Hippocampal formation (tissue), 2 donors: ENCODE measurements at regions not wholly inside any gene's neighbourhood (a gene's known extent, or its start where the extent isn't known, plus 50 kb on each side); places are given as distances from the start of the nearest gene placed in this dataset.
A peak's percentile ranks its signal among the peaks of the same experiment; 100 is the strongest.

ENCODE experiments used
- DNase-seq, 2 donors: peaks; one replicate each; lab custom pipeline; 2025; lab: John Stamatoyannopoulos, UW

GRCh38 chr12:28824193-28824846 is 324.8 kb upstream of the FAR2 start:
- no peak for DNase-seq

- DNase-seq, result no peak
These were observed 324.2 kb upstream of the FAR2 start for GRCh38 chr12:28824849-28825248.

- no peak for DNase-seq
These were observed 322.3 kb upstream of the FAR2 start for GRCh38 chr12:28826766-28827165.

- no peak for DNase-seq
These were observed 321.2 kb upstream of the FAR2 start for GRCh38 chr12:28827861-28828260.

- no peak for DNase-seq
These were observed 320.8 kb upstream of the FAR2 start for GRCh38 chr12:28828318-28828717.

- DNase-seq, result no peak
These were observed 318.6 kb upstream of the FAR2 start for GRCh38 chr12:28830491-28830890.

- no peak for DNase-seq
These were observed 304.4 kb upstream of the FAR2 start for GRCh38 chr12:28844718-28845117.

DNA sequence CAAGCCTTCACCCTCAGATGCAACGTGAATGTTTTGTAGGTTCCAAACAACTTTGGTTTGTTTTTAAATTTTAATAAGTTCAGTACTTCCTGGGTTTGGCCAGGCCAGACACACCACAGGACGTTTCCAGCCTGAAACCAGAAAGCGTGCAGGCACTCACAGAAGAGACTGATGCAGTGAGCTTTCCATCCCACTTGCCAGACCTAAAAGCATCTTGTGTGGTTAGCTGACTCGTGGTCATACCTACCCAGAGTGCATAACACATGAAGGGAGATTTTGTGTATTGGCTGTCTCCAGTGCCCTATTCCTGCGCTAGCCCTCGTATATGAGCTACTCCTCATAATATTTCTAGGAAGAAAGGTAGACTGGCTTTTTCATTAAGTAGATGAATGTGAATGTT is 297.3 kb upstream of the FAR2 start:
- DNase-seq, result no peak

DNA sequence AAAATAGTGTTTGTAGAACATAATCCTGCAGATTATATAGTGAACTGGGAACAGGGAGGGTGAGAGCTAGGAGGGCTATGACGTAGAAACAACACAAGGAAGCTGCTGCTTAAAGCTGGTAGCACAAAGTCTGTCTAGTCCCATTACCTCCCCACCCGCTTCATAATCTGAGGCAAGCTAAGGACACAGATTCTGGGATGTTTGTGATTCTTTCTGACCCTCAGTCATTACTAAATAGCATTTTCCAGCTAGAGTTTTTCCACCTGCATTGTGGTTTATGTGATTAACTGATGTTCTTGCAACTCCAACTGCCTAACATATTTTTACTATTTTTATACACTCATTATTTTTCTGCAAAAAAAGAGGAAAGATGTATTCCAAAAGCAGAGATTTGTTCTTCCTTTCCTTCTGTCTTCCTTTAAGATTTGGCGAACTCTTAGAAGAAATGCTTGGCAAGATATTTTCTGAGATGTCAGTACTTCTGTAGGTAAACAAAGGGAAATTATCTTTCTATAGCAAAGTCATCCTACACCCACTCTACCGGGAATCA is 293.2 kb upstream of the FAR2 start:
- no peak for DNase-seq

GRCh38 chr12:28857369-28857768 is 291.7 kb upstream of the FAR2 start:
- DNase-seq, result no peak

DNA sequence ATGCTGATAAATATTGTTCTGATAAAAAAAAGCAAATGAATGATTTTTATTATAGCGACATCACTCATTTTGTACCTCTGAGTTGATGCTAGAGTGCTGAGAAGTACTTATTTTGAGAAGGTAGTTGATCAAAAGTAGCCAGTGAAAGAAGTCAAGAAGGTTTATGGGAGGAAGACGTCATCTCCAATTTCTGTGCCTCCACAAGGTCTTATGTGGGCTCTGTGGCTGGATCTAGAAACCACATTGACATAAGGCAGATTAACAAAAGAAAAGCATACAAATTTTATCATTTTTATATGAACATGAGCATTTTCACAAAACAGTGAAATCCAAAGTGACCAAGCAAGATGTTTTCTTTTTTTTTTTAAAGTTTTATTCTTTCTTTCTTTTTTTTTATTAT is 289.5 kb upstream of the FAR2 start:
- DNase-seq, result no peak

GRCh38 chr12:28865776-28866175 is 283.3 kb upstream of the FAR2 start:
- DNase-seq, result no peak

DNA sequence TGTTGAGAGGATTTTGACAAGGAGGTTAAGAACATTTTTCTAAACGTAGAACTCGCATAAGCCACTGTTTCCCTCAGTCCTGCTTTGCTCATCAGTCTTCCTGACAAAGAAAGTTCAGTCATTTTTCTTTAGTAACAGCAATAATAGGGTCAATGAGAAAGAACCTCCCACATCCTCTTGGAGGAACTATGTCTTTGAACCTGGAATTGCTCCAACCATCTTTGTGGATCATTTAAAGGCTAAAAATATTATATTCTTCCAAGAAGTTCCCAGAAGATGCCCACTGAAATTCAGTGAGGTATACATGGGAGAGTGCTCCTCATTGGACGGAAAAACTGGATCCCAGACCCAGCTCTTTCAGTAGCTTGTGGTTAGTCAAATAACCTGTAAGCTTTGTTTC is 282.8 kb upstream of the FAR2 start:
- no peak for DNase-seq

- DNase-seq, result no peak
These were observed 282.2 kb upstream of the FAR2 start for GRCh38 chr12:28866715-28867503.

GRCh38 chr12:28868414-28868813 is 280.7 kb upstream of the FAR2 start:
- no peak for DNase-seq

- DNase-seq, result peak in 1 of 2 donors; percentile 37
These were observed 279.9 kb upstream of the FAR2 start for GRCh38 chr12:28869197-28869596.

- DNase-seq, result no peak
These were observed 278.1 kb upstream of the FAR2 start for GRCh38 chr12:28870839-28871440.

- peak; percentile 12 to 22 for DNase-seq
These were observed 276.3 kb upstream of the FAR2 start for GRCh38 chr12:28872654-28873268.

GRCh38 chr12:28874758-28875157 is 274.3 kb upstream of the FAR2 start:
- DNase-seq, result no peak

- peak in 1 of 2 donors; percentile 7 for DNase-seq
These were observed 272.8 kb upstream of the FAR2 start for GRCh38 chr12:28876196-28876798.

DNA sequence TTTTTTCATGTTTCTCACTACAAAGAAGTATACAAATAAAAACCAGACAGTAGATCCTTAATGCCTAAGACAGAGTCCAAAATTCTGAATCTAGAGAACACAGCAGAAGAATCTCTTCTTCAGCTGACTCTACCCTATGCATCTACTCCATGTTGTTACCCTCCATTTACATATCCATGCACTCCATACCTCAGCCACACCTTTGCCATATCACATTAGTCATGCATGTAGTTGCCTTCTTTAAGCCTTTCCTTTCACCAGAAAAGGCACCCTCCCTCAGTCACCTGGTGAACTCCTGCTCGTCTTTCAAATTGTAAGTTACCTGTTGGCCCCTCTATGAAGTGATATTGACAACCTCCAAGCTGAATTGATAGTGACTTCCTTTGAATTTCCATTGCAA is 271.2 kb upstream of the FAR2 start:
- DNase-seq, result no peak

DNA sequence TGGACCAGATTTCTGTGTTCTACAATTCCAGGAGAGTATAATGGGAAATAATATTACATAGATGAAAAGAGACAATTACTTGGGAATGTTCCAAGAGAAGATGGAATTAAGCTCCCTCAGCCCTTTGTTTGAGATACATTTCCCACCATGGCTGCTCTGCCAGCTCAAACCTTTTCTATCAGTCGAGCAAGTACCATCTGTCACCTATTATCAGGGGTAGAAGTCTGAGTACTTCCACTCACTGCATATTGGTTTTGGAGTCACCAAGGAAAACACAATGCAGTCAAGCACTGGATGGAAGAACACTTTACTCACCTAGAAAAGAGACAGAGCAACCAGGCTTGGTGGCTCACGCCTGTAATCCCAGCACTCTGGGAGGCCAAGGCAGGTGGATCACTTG is 270.4 kb upstream of the FAR2 start:
- DNase-seq, result no peak
